Hematopoietic multipotent progenitor cell (in vitro differentiated cells): ENCODE measurements at regions not wholly inside any gene's neighbourhood (a gene's known extent, or its start where the extent isn't known, plus 50 kb on each side); places are given as distances from the start of the nearest gene placed in this dataset.

Experiments
- DNase-seq, 3 donors: peaks; one replicate each; pipeline ENCODE4 v3.0.0-alpha.2; 2011 to 2015; ENCODE audit warnings: low read depth in 2 of 3, low spot score in 2 of 3

DNA sequence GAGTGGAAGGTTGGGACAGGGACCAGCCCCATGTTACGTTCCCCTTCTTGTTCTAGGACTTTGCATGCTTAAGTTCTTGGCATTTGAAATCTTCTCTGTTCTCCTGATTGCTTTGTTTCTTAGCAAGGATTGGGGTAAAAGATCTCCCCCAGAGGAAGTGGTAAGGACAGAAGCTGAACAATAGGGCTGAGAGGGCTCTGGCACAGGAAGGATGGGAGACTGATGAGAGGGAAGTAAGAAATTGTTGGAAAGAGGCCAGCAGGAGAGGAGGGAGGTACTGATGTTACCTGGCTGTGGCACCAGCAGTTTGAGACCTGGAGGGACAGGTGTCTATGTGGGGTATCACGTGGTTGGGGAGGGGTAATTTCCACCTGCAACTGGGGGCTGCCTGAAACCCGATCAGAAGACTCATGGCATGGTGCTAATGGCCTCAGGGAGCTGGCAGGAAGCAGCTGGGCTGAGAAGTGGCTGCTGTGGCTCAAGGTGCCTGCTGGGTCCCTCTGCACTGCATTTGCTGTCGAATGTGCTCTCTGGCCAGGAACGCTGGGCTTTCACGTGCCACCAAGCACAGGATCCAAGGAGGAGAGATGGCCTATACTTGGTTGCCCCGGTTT lies 108.4 kb downstream of the LSM3 start:
- peak in 1 of 3 donors; percentile 53 for DNase-seq

DNA sequence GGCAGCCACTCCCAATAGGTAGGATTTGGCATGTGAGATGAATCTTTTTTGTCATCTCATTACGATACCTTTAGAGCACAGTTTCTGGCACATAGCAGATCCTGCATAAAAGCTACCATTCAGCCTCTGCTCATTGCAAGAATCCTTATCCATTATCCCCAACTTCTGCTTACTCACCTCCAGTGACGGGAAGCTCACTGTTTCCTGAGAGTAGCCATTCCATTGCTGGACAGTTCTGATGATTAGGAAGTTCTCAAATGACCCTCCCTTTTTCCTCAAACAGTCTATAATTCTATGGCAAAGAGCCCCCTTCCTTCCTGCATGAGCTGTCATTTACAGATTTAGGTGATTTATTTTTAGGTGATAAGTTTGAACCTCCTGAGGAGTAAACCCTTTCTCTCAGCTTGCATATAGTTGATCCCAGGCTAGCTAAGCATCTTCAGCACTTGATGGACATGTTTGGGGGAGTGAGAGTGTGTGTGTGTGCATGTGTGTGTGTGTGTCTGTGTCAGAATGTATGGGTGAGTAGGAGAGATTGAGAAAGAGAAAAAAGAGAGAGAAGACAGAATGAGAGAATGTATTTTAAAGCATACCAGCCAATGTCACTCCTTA lies 109.7 kb downstream of the LSM3 start:
- no peak for DNase-seq

DNA sequence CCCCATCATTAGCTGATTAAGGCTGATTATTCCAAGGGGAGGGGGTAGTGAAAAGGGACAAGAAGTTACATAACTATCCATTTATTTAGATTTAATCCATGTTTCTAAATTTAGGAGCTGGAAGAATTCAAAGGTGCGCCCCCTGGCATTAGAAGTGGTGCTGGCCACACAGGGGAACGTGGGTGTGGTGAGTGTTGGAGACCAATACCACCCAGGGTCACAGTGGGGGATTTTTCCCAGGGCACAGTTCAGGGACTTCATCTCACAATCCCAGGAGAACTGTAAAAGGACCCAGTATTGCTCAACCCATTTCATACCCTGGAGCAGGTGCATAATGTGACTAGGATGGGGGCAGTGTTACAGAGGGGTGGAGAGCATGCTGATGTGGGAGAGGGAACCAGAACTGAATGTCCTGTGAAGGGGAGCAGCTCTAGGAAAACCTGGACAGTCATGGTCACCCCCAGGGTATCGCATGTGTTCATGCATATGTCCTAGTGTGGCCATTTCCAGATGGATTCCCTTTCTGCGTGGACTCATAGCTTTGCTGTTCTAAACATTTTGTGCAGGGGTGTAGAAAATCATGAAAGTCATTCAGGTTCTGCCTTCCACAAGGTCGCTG lies 110.3 kb downstream of the LSM3 start:
- no peak for DNase-seq

DNA sequence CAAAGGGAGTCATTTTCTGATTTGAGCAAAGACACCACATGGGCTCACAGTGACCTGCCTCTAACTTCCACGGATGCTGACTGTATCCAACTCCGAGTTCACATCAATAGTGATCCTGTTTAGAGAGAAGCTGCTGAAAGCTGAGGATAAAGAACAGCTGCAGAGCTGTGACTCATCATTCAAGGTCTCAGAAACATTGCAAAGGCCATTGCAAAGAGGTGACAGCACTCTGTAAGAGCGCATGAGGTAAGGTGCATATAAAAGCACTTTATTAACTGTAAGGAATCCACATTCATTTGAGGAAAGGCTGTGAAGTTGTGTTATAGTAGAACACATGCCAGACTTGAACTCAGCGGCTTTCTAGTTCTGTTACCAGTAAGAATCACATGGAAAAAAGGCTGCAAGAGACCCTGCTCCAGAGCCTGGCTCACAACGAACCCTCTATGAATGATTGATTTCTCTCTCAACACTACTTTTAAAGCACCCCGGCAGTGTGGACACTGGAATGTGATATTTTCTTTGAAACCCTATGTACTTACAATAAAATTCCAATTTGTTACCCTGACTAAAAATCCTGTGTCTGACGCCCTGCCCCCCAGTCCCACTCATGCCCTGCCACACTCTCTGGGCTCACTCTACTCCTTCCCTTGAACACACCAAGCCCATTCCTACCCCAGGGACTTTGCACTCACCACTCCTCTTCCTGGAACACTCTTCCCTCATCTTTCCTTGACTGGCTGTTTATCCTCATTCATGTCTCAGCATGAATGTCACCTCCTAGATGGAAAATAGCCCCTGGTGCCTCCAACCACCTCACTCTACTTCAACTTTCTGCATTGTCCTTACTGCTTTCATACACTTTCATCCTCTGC lies 111.2 kb downstream of the LSM3 start:
- no peak for DNase-seq

DNA sequence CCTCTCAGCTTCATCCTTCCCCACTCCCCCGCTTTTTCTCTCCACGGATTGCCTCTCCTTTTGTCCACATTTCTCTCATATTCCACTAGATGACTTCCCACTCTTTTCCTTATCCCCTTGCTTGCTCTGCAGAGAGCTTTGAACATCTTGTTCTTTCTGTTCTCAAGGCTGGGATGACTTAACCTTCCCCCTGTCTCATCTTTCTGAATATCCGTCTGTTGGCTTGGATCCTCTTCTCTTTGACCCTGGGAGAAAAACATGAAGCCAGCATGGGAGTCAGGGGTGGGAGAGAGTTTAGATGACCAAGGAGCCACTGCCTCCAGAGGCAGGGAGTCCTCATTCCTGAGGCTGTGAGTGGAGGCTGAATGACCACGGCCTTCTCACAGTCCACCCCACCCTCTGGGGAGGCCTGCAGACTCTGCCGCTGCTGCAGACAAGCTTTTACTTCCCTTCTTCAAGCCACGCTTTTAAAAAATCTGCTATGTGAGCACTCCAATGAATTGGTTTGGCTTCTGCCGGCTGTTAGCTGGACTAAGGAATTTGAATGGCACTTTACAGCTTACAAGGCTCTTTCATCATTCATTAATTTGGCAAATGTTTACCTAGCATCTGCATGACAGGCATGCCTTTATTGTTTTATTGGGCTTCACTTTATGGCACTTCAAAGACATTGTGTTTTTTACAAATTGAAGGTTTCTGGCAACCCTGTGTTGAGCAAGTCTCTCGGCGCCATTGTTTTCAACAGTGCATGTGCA lies 111.6 kb upstream of the SLC6A6 start:
- no peak for DNase-seq

DNA sequence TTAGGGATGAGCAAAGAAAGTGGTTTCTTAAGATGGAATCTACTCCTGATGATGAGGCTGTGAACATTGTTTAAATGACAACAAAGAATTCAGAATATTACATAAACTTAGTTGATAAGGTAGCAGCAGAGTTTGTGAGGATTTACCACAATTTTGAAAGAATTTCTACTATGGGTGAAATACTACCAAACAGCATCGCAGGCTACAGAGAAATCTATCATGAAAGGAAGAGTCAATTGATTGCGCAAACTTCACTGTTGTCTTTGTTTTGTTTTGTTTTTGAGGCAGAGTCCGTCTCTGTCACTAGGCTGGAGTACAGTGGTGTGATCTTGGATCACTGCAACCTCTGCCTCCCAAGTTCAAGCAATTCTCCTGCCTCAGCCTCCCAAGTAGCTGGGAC lies 107.4 kb upstream of the SLC6A6 start:
- no peak for DNase-seq

DNA sequence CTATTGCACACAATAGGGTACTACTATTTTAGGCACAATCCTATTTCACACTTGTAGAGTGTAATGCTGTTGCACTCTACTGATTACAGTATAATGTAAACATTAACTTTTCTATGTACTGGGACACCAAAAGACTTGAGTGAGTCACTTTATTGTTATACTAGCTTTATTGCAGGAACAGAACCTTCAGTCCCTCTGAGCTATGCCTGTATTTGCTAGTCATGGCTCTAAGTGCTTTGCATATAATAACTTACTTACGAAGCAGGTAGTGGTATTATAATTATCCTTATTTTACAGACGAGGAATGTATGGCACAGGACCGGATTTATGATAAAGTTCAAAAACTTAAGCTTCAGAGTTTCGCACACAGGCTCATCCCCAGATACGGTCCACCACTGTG lies 106.6 kb upstream of the SLC6A6 start:
- DNase-seq = no peak

DNA sequence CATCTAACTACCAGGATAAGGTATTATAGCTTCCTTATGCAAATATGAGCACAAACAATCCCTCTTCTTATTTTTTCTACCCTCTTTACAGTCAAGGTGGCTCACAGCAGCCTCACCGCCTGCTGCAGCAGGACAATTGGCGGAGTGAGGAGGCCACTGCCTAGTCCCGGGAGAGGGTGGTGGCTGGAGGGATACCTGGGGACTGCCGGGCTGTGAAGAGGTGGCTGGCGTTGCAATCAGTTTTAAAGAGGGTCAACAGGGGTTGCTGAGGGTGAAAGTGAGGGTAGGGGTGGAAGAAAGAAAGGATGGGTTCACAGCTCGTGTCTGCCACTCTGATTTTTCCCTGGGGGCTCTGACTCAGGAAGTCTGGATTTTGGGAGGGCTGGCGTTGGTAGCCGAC lies 105.1 kb upstream of the SLC6A6 start:
- DNase-seq = no peak

DNA sequence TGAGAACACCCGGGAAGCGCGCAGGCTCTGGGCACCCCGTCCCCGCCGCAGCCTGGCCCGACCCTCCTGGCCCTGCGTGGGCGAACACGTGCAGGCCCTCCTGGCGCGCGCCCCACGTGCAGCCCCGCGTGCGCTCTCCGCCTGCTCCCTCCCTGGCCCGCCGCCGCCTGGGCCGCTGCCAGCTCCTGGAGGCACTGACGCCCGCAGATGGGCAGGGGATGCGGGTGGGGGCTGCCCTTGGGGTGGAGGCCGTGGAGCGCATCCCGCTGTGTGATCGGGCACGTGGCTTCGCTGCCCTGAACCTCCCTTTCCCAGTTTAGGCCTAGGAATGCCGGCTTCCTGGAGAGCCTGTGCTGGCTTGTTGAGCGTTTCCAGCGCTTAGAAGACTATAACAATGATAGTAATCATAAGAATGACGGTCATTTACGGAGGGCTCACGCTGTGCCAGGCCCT lies 104.6 kb upstream of the SLC6A6 start:
- peak in 1 of 3 donors; percentile 29 for DNase-seq

DNA sequence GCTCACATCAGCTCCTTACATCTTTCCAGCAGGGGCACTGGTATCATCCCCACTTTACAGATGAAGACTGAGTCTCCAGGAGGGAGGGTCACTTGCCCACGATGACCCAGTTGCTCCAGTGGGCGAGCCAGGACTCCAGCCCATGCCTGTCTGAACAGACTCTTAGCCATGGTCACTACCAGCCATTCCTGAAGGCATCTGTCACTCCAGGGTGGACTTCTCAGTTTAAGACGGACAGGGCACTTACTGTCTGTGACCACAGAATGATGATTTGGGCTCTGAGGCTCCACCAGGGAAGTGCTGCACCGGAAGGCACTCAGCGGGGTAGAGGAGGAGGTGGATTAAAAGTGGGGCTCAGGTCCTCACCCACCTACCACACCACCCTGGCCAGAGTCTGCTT lies 104.0 kb upstream of the SLC6A6 start:
- DNase-seq = no peak

DNA sequence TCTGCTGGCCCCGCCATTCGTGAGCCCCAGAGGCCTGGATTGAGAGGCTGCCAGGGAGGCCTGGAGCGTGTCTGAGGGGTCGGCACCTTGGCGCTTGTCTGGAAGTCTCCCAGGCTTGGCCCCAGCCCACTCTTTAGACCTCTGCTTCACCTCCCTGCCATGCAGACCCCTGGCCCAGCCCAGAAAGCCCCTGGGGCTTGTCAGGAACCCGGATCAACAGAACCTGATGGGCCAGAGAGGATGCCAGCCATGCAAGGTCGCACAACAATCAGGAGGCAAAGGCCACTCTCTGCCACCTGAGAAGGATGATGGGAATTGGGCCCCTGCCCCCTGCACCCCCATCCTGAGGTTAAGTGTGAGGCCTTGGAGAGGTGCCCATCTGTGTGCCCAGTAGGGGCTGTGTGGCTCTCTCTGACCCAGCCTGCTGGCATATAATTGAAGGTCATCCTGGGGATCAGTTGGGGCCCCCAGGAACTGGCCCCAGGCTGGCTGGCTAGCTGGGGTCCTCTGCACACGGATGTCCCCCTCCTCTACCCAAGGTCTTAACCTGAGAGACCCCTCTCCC lies 103.3 kb upstream of the SLC6A6 start:
- DNase-seq = no peak

DNA sequence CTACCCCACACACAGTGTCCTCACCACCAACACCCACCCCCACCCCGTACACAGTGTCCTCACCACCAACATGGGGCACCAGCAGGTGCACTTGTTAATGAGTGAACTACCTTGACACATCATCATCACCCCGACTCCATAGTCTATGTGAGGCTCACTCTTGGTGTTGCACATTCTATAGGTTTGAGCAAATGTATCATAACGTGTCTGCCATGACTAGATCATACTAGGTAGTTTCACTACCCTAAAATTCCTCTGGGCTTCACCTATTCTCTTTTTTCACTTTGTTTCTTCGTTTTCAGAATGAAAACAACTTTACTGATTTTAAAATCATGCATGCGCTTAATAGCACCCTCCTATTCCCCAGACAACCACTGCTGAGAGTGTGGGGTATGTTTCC lies 102.6 kb upstream of the SLC6A6 start:
- DNase-seq = no peak

DNA sequence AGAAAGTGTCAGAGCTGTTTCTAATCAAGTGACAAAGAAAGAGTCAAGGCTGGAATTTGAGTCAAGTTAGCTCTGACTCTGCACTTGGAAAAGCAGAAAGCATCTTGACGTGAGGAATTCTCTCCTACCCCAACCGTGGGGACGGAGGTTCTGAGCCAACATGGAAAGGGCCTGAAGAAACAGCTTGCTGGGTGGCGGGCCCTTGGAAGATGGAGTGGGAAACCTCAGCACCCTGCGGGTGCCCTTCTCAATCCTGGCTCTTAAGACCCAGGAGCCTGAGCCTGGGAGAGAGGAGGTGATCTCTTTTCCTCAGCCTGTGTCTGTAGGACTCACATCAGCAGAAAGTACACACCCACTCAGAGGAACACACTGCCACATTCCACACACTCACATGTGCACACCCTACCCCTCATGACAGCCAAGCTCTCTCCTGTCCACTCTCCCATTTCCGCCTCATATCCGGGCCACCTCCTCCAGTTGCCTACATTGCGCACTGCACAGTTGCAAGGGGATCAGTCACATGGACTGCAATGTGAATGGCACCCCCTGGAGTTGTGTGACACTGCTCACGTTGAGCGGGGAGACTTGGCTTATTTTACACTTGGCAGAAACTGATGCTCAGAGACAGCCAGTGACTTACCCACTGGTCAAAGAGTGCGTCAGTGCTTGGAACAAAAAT lies 101.5 kb upstream of the SLC6A6 start:
- no peak for DNase-seq

DNA sequence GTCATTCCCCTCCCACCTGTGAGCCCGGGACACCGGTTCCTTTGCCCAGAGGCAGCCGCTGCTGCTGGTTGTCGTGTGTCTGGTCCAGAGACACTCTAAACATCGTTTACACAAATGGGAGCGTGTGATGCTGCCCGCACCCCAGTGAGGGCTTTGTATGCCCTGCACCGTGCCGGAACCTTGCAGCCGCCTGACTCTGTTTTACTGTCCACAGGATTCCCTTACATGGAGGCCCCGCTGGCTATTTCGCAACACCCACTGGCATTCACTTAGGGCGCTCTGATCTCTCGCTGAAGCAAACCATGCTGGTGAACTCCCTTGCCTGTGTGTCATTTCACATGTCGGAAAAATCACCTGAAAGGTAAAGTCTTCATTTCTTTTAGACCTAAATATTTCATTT lies 100.8 kb upstream of the SLC6A6 start:
- DNase-seq = no peak

DNA sequence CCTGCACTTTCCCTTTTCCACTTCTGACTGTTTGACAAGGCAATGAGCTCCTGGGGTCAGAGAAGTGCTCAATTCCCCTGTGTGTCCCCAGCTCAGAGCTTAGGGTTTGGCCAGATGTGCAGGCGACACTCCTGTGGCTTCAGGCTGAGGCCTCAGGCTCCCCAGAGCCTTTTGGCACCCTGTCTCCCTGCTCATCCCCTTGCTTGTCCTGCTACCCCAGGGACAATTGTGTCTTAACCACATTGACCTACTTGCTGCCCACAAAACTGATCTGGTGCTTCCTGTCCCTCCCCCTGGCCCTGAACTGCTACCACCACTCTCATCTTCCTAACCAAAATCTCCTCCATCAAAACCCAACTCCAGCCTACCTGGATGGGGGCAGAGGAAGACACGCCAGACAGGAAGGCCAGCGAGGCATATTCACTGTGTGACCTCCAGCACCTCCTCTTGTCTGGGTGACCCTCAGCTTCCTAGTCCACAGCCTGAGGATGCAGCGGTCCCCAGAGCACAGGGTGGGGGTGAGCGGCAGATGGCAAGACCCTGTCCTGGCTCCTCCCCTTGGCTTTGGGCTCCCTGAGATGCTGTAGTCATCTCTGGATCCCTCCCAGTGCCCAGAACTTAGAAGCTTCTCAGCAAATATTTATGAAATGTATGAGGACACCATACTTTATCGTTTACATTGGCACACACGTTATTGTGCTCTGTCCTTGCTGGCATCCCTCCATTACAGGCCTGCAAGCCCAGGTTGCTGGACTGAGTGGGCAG lies 98.9 kb upstream of the SLC6A6 start:
- DNase-seq = no peak

DNA sequence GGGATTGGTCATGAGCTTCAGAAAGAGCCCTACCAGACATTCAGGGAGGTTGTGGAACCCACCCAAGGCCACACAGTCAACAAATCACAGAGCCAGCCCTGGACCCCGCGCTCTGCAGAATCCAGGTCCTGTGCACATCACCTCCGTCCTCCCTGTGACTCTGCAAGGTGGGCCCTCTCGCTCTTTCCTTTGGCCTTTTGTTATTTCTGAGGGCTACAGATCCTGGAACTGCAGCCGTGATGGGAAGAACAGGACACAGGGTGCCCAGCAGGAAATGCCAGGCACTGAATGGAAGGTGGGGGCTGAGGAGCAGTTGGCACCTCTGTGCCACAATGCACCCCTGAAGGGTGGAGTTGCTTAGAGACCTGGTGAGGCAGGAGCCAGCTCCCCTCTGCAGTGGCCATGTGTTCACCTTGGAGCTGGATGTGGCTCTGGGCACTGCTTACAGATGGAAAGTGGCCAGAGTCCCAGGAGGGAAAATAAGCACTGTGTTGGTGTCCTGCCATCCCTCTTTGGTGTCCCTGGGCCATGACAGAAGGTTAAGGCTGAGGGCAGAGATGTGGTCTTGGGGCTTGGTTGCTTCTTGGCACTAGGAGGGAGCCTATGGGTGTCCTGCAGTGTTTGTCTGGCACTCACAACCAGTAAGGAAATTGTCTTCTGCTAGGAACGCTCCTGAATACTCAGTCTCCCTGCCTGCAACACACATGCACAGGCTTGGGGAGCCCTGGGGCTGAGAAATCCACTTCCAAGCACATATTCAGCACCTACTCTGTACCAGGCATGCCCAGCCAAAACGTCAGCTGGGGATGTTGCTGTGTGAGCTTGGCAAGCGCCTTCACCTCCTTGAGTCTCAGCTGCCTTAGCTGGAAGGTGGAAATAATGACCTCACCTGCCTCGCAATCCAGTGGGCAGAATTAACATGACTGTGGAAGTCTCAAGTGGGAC lies 98.0 kb upstream of the SLC6A6 start:
- DNase-seq = no peak

DNA sequence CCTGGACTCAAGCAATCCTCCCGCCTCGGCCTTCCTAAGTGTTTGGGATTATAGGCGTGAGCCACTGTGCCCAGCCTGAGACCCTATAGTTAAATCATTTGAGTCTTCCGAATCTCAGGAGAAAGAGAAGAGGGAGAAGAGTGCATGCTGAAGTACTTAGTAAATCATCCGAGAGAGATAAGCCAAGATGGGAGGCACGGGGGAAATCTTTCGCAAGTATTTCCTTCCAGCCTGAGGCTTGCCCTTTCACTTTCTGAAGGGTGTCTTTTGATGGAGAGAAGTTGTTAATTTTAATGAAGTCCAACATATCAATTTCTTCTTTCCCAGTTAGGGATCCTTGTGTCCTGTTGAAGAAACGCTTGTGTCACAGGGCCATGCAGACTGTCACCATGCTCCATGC lies 97.1 kb upstream of the SLC6A6 start:
- peak in 2 of 3 donors; percentile 9 to 31 for DNase-seq

DNA sequence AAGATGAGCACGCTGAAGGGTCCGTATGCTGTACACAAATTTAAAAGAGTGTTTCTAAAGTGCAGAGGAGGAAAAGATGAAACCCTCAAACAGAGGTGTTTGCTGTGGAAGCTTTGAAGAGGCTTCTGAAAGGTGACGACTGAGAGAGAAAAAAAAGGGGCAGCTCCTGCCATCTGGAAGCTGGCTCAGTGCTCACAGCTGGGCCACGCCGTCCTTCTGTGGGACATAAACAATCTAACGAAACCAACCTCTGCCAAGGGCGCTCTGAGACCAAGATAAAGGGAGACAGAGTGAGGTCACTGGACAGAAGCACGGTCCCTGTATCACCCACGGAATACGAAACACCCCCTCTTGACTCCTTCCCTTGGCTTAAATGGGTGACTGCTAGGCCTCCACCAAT lies 96.3 kb upstream of the SLC6A6 start:
- DNase-seq = no peak
